CMK (cell line): ENCODE measurements at regions not wholly inside any gene's neighbourhood (a gene's known extent, or its start where the extent isn't known, plus 50 kb on each side); places are given as distances from the start of the nearest gene placed in this dataset.

Experiments
- DNase-seq: peaks from one replicate; pipeline ENCODE4 v3.0.0-alpha.2; 2010; ENCODE audit warnings: low read depth

GRCh38 chr5:175388531-175388930 is 55.5 kb downstream of the DRD1 start:
- DNase-seq = no peak

GRCh38 chr5:175387144-175387543 is 56.8 kb downstream of the DRD1 start:
- no peak for DNase-seq

GRCh38 chr5:175386526-175386925 is 57.5 kb downstream of the DRD1 start:
- DNase-seq = no peak

GRCh38 chr5:175385691-175386362 is 58.2 kb downstream of the DRD1 start:
- no peak for DNase-seq

- no peak for DNase-seq
Measured at GRCh38 chr5:175384724-175385552, 59.0 kb downstream of the DRD1 start.

GRCh38 chr5:175383350-175383749 is 60.6 kb downstream of the DRD1 start:
- DNase-seq = no peak

GRCh38 chr5:175382171-175382570 is 61.8 kb downstream of the DRD1 start:
- DNase-seq = no peak

- DNase-seq = no peak
Measured at GRCh38 chr5:175381130-175381529, 62.9 kb downstream of the DRD1 start.

- DNase-seq = no peak
Measured at GRCh38 chr5:175380701-175381100, 63.3 kb downstream of the DRD1 start.

- DNase-seq = no peak
Measured at GRCh38 chr5:175379867-175380266, 64.1 kb downstream of the DRD1 start.

GRCh38 chr5:175378444-175379028 is 65.4 kb downstream of the DRD1 start:
- DNase-seq = no peak

GRCh38 chr5:175377816-175378215 is 66.2 kb downstream of the DRD1 start:
- no peak for DNase-seq

- DNase-seq = no peak
Measured at GRCh38 chr5:175374166-175374875, 69.7 kb downstream of the DRD1 start.

GRCh38 chr5:175365866-175366265 is 78.1 kb downstream of the DRD1 start:
- no peak for DNase-seq

GRCh38 chr5:175363300-175363699 is 80.7 kb downstream of the DRD1 start:
- no peak for DNase-seq

GRCh38 chr5:175357995-175358394 is 86.0 kb downstream of the DRD1 start:
- DNase-seq = no peak

GRCh38 chr5:175356428-175356827 is 87.6 kb downstream of the DRD1 start:
- no peak for DNase-seq

GRCh38 chr5:175354964-175355363 is 89.0 kb downstream of the DRD1 start:
- no peak for DNase-seq

GRCh38 chr5:175353926-175354325 is 90.1 kb downstream of the DRD1 start:
- no peak for DNase-seq

- no peak for DNase-seq
Measured at GRCh38 chr5:175351897-175352590, 91.9 kb downstream of the DRD1 start.

GRCh38 chr5:175351126-175351525 is 92.9 kb downstream of the DRD1 start:
- no peak for DNase-seq

- no peak for DNase-seq
Measured at GRCh38 chr5:175347931-175348330, 96.1 kb downstream of the DRD1 start.
